HFF-Myc (cell line): ENCODE measurements at regions not wholly inside any gene's neighbourhood (a gene's known extent, or its start where the extent isn't known, plus 50 kb on each side); places are given as distances from the start of the nearest gene placed in this dataset.

Experiments
- DNase-seq: peaks from one replicate; pipeline ENCODE4 v3.0.0-alpha.2; 2011; ENCODE audit warnings: low read depth; ENCODE audit errors: extremely low read depth
- H3K4me3 ChIP-seq: replicated peaks from 2 replicates; pipeline ENCODE4 v1.5.1; 2011; ENCODE audit warnings: low read depth, mild to moderate bottlenecking, control low read depth, low read length
- CTCF ChIP-seq: IDR thresholded peaks from 2 replicates; pipeline ENCODE4 v1.5.1; 2012; ENCODE audit warnings: mild to moderate bottlenecking, low read depth, low read length, control low read depth; ENCODE audit errors: missing control alignments

DNA sequence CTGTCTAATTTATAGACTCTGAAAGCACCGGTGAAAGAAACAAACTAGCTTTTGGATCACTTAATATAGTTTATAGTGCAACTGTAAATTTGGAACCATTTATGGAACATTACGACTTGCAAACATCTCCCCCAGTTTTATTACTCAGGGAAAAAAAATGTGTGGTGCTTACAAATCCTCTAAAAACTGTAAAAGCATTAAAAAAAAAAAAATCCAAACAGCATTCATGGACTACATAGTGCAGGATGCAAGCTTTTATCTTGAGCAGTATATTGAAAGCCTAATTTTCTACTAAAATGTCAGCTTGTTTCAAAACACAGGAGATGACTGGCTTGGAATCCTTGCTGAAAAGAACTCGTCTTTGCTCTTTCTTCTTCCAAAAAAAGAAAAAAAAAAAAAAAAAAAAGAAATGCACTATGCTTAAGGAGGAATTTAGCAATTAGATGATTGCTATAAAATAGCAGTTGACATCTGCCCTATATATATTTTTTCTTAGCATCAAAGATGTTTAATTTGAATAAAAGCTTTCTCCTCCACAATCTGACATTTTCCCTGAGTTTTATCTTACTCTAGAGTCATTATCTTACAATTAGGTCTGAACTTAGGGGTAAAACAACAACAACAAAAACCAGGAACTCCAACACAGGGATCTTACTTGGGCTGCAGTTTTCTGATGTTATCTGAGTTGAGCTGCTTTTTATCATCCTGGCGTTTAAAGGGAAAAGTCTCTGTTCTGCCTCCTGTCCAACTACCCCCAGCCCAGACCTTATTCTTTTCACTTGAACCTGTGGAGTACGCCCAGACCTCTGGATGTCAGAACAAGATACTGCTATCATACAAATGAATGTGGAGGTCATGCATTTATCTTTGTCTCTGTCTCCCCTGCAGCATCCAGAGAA lies 62.6 kb upstream of the PDZRN3 start:
- no peak for DNase-seq
- no peak overlapping the region for H3K4me3 ChIP-seq
- no peak for TF ChIP-seq CTCF

DNA sequence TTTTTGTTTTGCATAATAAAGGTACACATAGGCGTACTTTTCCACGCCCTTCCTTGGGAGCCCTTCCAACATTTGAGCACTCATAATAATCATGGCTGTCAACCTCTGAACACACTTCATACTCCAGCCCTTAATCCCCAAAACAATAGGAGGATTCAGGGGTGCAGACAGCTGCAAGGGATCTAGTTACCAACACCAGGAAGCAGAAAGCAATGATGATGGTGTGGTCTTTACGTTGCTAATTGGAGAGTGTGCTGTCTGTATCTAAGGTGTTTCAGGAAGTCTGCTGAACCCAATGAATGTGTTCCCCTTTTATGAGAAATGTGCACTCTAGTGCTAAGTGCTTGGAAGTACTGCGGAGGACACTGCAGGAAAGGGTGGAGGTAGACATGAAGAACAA lies 60.3 kb upstream of the PDZRN3 start:
- no peak for TF ChIP-seq CTCF
- no peak for DNase-seq

GRCh38 chr3:73683706-73684105 lies 59.0 kb upstream of the PDZRN3 start:
- DNase-seq, result no peak
- no peak overlapping the region for H3K4me3 ChIP-seq
- TF ChIP-seq CTCF, result no peak

More for the DNA sequence above, 60.3 kb upstream of the PDZRN3 start:
- H3K4me3 ChIP-seq, result no peak overlapping the region

- no peak overlapping the region for H3K4me3 ChIP-seq
- no peak for DNase-seq
- no peak for TF ChIP-seq CTCF
Measured at GRCh38 chr3:73681610-73682009, 56.9 kb upstream of the PDZRN3 start.

- H3K4me3 ChIP-seq, result no peak overlapping the region
- TF ChIP-seq CTCF, result no peak
- DNase-seq, result no peak
Measured at GRCh38 chr3:73681198-73681597, 56.5 kb upstream of the PDZRN3 start.

DNA sequence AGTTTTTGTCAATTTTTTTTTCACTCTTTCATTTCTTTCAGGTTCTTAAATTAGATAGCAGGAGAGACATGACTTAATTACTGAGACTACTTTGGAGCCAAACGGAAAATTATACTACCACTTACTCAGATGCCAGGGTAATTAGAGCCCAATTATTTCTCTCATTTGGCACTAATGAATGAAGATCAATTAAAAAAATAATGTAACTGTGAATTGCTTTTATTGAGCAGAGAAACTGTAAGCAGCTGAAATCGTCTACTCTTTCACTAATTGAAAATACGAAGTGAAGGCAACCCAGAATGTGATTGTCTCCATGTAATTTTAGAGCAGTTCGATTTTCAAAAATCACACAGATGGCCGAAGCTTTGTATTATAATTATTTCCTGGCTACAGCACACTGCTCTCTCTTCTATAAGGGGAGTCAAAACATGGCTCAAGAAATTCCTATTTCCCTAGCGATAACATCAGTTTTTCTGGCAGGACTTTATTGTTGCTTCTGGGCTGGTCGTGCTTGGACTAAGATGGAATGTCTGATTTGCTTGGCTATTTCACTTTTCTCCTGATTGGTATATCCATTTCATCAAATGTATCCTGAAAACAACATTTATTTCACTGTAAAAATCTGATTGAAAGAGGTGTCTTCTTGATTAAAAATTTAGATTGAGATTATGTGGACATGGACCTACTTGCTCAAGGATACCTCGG lies 55.8 kb upstream of the PDZRN3 start:
- no peak overlapping the region for H3K4me3 ChIP-seq
- no peak for DNase-seq
- no peak for TF ChIP-seq CTCF
